GM23338 (cell line): ENCODE measurements at regions not wholly inside any gene's neighbourhood (a gene's known extent, or its start where the extent isn't known, plus 50 kb on each side); places are given as distances from the start of the nearest gene placed in this dataset.

ENCODE experiments used
- ATAC-seq: fragments of 200-7000 bp; cut with Tn5 transposase; 3 replicates; pipeline ENCODE4 v1.9.1; 2020
- DNase-seq: peaks from one replicate; pipeline ENCODE4 v3.0.0-alpha.2; 2015; ENCODE audit warnings: low spot score
- H2AFZ ChIP-seq: fragments of 200-600 bp; sonication (generic); 2 replicates; pipeline ENCODE4 v1.8.0; 2016; ENCODE audit warnings: antibody characterized with exemption, mild to moderate bottlenecking, moderate library complexity
- H3F3A ChIP-seq: fragments of 200-600 bp; sonication (generic); replicated peaks from 2 replicates; pipeline ENCODE4 v1.8.0; 2017; ENCODE audit warnings: antibody characterized with exemption, mixed run types, low read depth
- H3K27ac ChIP-seq: fragments of 200-600 bp; sonication (generic); 2 replicates; pipeline ENCODE4 v1.6.1; 2016; ENCODE audit warnings: low read depth
- H3K27me3 ChIP-seq: fragments of 200-600 bp; sonication (generic); 2 replicates; pipeline ENCODE4 v1.8.0; 2016; ENCODE audit warnings: mild to moderate bottlenecking, mixed run types, moderate library complexity; ENCODE audit not compliant: insufficient read depth
- H3K36me3 ChIP-seq: fragments of 200-600 bp; sonication (generic); 2 replicates; pipeline ENCODE4 v1.8.0; 2016; ENCODE audit warnings: mild to moderate bottlenecking; ENCODE audit not compliant: insufficient read depth
- H3K4me1 ChIP-seq: fragments of 200-600 bp; sonication (generic); 2 replicates; pipeline ENCODE4 v1.8.0; 2016; ENCODE audit warnings: mild to moderate bottlenecking, moderate library complexity; ENCODE audit not compliant: insufficient read depth
- H3K4me2 ChIP-seq: fragments of 200-600 bp; sonication (generic); 2 replicates; pipeline ENCODE4 v1.7.1; 2017; ENCODE audit warnings: mixed run types
- H3K4me3 ChIP-seq: fragments of 200-600 bp; sonication (generic); 2 replicates; pipeline ENCODE4 v1.6.1; 2016; ENCODE audit warnings: mixed run types
- H3K79me2 ChIP-seq: fragments of 200-600 bp; sonication (generic); replicated peaks from 2 replicates; pipeline ENCODE4 v1.8.0; 2017; ENCODE audit warnings: mild to moderate bottlenecking; ENCODE audit not compliant: insufficient read depth
- H3K9me2 ChIP-seq: fragments of 200-600 bp; sonication (generic); 2 replicates; pipeline ENCODE4 v1.8.0; 2017; ENCODE audit not compliant: insufficient read depth
- H4K20me1 ChIP-seq: fragments of 200-600 bp; sonication (generic); replicated peaks from 2 replicates; pipeline ENCODE4 v1.8.0; 2017; ENCODE audit warnings: mild to moderate bottlenecking; ENCODE audit not compliant: insufficient read depth
- H3K27ac Mint-ChIP-seq: 2 replicates; pipeline ENCODE4 v1.8.0; 2020; ENCODE audit warnings: inconsistent platforms, mild to moderate bottlenecking, moderate library complexity, mixed read lengths
- H3K27me3 Mint-ChIP-seq: 3 replicates; pipeline ENCODE4 v1.8.0; 2022; ENCODE audit warnings: low read depth, mild to moderate bottlenecking, moderate library complexity, mixed read lengths, inconsistent platforms; ENCODE audit not compliant: insufficient read depth, poor library complexity
- H3K36me3 Mint-ChIP-seq: 3 replicates; pipeline ENCODE4 v1.8.0; 2021; ENCODE audit warnings: low read depth, mild to moderate bottlenecking, inconsistent platforms, moderate library complexity, mixed read lengths
- H3K4me1 Mint-ChIP-seq: 3 replicates; pipeline ENCODE4 v1.8.0; 2020; ENCODE audit warnings: mild to moderate bottlenecking, inconsistent platforms, mixed read lengths
- H3K4me3 Mint-ChIP-seq: 3 replicates; pipeline ENCODE4 v1.8.0; 2021; ENCODE audit warnings: moderate library complexity, mild to moderate bottlenecking, inconsistent platforms, mixed read lengths
- H3K9me3 Mint-ChIP-seq: 3 replicates; pipeline ENCODE4 v1.8.0; 2020; ENCODE audit warnings: moderate library complexity, mild to moderate bottlenecking, inconsistent platforms, mixed read lengths
- CREB1 ChIP-seq: fragments of 250-450 bp; sonication (Bioruptor Pico); IDR thresholded peaks from 2 replicates; pipeline ENCODE4 v1.5.0; 2020; ENCODE audit warnings: low read depth, mild to moderate bottlenecking, moderate library complexity
- ETS1 ChIP-seq: IDR thresholded peaks from 2 replicates; pipeline ENCODE4 v1.6.1; 2016; ENCODE audit warnings: antibody characterized with exemption
- EZH2 ChIP-seq: fragments of 200-600 bp; sonication (generic); IDR thresholded peaks from one replicate; pipeline ENCODE4 v1.8.0; 2017; ENCODE audit warnings: antibody characterized with exemption, mild to moderate bottlenecking, low read depth; ENCODE audit not compliant: unreplicated experiment
- EZH2phosphoT487 ChIP-seq: fragments of 200-600 bp; sonication (generic); IDR thresholded peaks from one replicate; pipeline ENCODE4 v1.8.1; 2018; ENCODE audit warnings: antibody characterized with exemption; ENCODE audit not compliant: unreplicated experiment
- JUNB ChIP-seq: IDR thresholded peaks from one replicate; pipeline ENCODE4 v1.6.1; 2016; ENCODE audit warnings: antibody characterized with exemption; ENCODE audit not compliant: unreplicated experiment
- NANOG ChIP-seq: IDR thresholded peaks from 2 replicates; pipeline ENCODE4 v1.6.1; 2016; ENCODE audit warnings: antibody characterized with exemption, borderline replicate concordance
- POLR2AphosphoS5 ChIP-seq: IDR thresholded peaks from 2 replicates; pipeline ENCODE4 v1.6.1; 2016; ENCODE audit warnings: antibody characterized with exemption, low read depth
- STAT1 ChIP-seq: IDR thresholded peaks from one replicate; pipeline ENCODE4 v1.6.1; 2016; ENCODE audit warnings: antibody characterized with exemption; ENCODE audit not compliant: unreplicated experiment
- ZNF114 ChIP-seq: fragments of 250-450 bp; sonication (Bioruptor Pico); IDR thresholded peaks from 2 replicates; pipeline ENCODE4 v1.5.0; 2020; ENCODE audit warnings: mild to moderate bottlenecking, moderate library complexity
- ZNF331 ChIP-seq: fragments of 250-450 bp; sonication (Bioruptor Pico); IDR thresholded peaks from 2 replicates; pipeline ENCODE4 v1.5.0; 2020; ENCODE audit warnings: low read depth, mild to moderate bottlenecking, moderate library complexity
- TF ChIP-seq, protein P1 (sequence below): IDR thresholded peaks from one replicate; pipeline ENCODE4 v1.6.1; 2018; ENCODE audit warnings: antibody characterized with exemption; ENCODE audit not compliant: unreplicated experiment
- TF ChIP-seq, protein P2 (sequence below): fragments of 250-450 bp; sonication (Bioruptor Pico); IDR thresholded peaks from 2 replicates; pipeline ENCODE4 v1.5.0; 2020; ENCODE audit warnings: mild to moderate bottlenecking, moderate library complexity
- TF ChIP-seq, protein P3 (sequence below), 2 experiments: fragments of 200-600 bp in 1 of 2; sonication (generic) in 1 of 2; conservative IDR thresholded peaks; 2 replicates each; pipeline versions ENCODE4 v1.5.1 to v1.6.1; 2016 to 2017; ENCODE audit warnings: antibody characterized with exemption in 2 of 2, low read depth in 2 of 2, mild to moderate bottlenecking in 2 of 2, moderate library complexity in 1 of 2

DNA sequence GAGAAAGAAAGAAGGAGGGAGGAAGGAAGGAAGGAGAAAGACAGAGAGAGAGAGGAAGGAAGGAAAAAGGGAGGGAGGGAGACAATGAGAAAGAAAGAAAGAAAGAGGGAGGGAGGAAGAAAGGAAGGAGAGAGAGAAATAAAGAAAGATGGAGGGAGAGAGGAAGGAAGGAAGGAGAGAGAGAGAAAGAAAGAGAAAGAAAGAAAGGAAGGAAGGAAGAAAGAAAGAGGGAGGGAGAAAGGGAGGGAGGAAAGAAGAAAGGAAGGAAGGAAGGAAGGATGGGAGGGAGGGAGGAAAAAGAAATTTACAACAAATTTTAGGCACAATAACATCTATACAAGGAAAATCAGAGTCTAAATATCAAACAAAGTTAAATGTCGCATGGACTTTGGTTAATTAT, 332.6 kb upstream of the KLF6 start:
- Mint-ChIP-seq H3K4me3 (no peak overlapping the region), H3K4me1 (peaks cover 4% of the 10 kb centered on the region; the same call in 2 of the 3 replicates), H3K36me3 (no peaks in the 10 kb centered on the region), H3K27ac (no peak overlapping the region), H3K9me3 (no peaks in the 10 kb centered on the region; the same call in 2 of the 3 replicates), H3K27me3 (peaks cover 1% of the 10 kb centered on the region)
- no peaks in the 10 kb centered on the region for H4K20me1 ChIP-seq
- H3K36me3 ChIP-seq: no peaks in the 10 kb centered on the region
- no peaks in the 10 kb centered on the region for H3K9me2 ChIP-seq
- H3K27ac ChIP-seq: no peak overlapping the region
- no peaks in the 10 kb centered on the region for H3K79me2 ChIP-seq
- no peak overlapping the region for H2AFZ ChIP-seq
- H3K4me3 ChIP-seq: no peak overlapping the region
- DNase-seq (no peak), ATAC-seq (no peak)
- H3K4me1 ChIP-seq: no peaks in the 10 kb centered on the region
- H3K27me3 ChIP-seq: no peaks in the 10 kb centered on the region
- no peak for TF ChIP-seq EZH2phosphoT487
- TF ChIP-seq, protein P1, sequence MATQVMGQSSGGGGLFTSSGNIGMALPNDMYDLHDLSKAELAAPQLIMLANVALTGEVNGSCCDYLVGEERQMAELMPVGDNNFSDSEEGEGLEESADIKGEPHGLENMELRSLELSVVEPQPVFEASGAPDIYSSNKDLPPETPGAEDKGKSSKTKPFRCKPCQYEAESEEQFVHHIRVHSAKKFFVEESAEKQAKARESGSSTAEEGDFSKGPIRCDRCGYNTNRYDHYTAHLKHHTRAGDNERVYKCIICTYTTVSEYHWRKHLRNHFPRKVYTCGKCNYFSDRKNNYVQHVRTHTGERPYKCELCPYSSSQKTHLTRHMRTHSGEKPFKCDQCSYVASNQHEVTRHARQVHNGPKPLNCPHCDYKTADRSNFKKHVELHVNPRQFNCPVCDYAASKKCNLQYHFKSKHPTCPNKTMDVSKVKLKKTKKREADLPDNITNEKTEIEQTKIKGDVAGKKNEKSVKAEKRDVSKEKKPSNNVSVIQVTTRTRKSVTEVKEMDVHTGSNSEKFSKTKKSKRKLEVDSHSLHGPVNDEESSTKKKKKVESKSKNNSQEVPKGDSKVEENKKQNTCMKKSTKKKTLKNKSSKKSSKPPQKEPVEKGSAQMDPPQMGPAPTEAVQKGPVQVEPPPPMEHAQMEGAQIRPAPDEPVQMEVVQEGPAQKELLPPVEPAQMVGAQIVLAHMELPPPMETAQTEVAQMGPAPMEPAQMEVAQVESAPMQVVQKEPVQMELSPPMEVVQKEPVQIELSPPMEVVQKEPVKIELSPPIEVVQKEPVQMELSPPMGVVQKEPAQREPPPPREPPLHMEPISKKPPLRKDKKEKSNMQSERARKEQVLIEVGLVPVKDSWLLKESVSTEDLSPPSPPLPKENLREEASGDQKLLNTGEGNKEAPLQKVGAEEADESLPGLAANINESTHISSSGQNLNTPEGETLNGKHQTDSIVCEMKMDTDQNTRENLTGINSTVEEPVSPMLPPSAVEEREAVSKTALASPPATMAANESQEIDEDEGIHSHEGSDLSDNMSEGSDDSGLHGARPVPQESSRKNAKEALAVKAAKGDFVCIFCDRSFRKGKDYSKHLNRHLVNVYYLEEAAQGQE: no peak
- TF ChIP-seq EZH2: no peak
- TF ChIP-seq ZNF331 (CRISPR knock-in tag): no peak
- no peak for TF ChIP-seq ZNF114 (CRISPR knock-in tag)
- no peak for TF ChIP-seq POLR2AphosphoS5
- TF ChIP-seq, protein P2, sequence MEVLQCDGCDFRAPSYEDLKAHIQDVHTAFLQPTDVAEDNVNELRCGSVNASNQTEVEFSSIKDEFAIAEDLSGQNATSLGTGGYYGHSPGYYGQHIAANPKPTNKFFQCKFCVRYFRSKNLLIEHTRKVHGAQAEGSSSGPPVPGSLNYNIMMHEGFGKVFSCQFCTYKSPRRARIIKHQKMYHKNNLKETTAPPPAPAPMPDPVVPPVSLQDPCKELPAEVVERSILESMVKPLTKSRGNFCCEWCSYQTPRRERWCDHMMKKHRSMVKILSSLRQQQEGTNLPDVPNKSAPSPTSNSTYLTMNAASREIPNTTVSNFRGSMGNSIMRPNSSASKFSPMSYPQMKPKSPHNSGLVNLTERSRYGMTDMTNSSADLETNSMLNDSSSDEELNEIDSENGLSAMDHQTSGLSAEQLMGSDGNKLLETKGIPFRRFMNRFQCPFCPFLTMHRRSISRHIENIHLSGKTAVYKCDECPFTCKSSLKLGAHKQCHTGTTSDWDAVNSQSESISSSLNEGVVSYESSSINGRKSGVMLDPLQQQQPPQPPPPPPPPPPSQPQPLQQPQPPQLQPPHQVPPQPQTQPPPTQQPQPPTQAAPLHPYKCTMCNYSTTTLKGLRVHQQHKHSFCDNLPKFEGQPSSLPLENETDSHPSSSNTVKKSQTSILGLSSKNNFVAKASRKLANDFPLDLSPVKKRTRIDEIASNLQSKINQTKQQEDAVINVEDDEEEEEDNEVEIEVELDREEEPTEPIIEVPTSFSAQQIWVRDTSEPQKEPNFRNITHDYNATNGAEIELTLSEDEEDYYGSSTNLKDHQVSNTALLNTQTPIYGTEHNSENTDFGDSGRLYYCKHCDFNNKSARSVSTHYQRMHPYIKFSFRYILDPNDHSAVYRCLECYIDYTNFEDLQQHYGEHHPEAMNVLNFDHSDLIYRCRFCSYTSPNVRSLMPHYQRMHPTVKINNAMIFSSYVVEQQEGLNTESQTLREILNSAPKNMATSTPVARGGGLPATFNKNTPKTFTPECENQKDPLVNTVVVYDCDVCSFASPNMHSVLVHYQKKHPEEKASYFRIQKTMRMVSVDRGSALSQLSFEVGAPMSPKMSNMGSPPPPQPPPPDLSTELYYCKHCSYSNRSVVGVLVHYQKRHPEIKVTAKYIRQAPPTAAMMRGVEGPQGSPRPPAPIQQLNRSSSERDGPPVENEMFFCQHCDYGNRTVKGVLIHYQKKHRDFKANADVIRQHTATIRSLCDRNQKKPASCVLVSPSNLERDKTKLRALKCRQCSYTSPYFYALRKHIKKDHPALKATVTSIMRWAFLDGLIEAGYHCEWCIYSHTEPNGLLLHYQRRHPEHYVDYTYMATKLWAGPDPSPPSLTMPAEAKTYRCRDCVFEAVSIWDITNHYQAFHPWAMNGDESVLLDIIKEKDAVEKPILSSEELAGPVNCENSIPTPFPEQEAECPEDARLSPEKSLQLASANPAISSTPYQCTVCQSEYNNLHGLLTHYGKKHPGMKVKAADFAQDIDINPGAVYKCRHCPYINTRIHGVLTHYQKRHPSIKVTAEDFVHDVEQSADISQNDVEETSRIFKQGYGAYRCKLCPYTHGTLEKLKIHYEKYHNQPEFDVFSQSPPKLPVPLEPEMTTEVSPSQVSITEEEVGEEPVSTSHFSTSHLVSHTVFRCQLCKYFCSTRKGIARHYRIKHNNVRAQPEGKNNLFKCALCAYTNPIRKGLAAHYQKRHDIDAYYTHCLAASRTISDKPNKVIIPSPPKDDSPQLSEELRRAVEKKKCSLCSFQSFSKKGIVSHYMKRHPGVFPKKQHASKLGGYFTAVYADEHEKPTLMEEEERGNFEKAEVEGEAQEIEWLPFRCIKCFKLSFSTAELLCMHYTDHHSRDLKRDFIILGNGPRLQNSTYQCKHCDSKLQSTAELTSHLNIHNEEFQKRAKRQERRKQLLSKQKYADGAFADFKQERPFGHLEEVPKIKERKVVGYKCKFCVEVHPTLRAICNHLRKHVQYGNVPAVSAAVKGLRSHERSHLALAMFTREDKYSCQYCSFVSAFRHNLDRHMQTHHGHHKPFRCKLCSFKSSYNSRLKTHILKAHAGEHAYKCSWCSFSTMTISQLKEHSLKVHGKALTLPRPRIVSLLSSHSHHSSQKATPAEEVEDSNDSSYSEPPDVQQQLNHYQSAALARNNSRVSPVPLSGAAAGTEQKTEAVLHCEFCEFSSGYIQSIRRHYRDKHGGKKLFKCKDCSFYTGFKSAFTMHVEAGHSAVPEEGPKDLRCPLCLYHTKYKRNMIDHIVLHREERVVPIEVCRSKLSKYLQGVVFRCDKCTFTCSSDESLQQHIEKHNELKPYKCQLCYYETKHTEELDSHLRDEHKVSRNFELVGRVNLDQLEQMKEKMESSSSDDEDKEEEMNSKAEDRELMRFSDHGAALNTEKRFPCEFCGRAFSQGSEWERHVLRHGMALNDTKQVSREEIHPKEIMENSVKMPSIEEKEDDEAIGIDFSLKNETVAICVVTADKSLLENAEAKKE: no peak
- TF ChIP-seq JUNB: no peak
- TF ChIP-seq STAT1: no peak
- no peak for TF ChIP-seq ETS1
- no peak for TF ChIP-seq NANOG
- TF ChIP-seq CREB1 (CRISPR knock-in tag): no peak
- TF ChIP-seq, protein P3, sequence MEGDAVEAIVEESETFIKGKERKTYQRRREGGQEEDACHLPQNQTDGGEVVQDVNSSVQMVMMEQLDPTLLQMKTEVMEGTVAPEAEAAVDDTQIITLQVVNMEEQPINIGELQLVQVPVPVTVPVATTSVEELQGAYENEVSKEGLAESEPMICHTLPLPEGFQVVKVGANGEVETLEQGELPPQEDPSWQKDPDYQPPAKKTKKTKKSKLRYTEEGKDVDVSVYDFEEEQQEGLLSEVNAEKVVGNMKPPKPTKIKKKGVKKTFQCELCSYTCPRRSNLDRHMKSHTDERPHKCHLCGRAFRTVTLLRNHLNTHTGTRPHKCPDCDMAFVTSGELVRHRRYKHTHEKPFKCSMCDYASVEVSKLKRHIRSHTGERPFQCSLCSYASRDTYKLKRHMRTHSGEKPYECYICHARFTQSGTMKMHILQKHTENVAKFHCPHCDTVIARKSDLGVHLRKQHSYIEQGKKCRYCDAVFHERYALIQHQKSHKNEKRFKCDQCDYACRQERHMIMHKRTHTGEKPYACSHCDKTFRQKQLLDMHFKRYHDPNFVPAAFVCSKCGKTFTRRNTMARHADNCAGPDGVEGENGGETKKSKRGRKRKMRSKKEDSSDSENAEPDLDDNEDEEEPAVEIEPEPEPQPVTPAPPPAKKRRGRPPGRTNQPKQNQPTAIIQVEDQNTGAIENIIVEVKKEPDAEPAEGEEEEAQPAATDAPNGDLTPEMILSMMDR (conservative IDR thresholded peaks at IDR 0.05; ENCODE audit: low read depth in 2 of 2): no peak
- H3F3A ChIP-seq: no peaks in the 10 kb centered on the region
- H3K4me2 ChIP-seq: no peak overlapping the region
